ENCODE measurements at regions not wholly inside any gene's neighbourhood (a gene's known extent, or its start where the extent isn't known, plus 50 kb on each side); places are given as distances from the start of the nearest gene placed in this dataset.

- DNase-seq, result no peak
Measured at GRCh38 chr2:23132823-23133595, 252.0 kb upstream of the KLHL29 start.

DNA sequence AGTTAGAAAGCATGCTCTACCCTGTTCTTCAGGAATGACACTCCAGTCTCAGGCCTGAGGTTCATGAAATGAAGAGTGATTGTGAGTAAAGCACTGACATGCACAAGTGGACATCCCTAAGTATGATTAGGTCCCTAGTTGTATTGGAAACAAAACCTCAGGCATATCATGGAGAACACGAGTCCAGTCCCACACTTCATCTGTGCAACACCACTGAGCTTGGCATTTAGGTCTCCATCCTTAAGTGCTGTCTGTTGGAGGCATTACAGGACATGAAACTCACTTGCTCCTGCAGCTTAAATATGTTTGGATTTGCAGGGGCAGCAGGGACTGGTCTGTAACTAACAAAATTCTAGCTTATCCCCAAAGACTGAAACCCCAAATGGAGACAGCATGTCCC, 250.3 kb upstream of the KLHL29 start:
- no peak for DNase-seq

DNA sequence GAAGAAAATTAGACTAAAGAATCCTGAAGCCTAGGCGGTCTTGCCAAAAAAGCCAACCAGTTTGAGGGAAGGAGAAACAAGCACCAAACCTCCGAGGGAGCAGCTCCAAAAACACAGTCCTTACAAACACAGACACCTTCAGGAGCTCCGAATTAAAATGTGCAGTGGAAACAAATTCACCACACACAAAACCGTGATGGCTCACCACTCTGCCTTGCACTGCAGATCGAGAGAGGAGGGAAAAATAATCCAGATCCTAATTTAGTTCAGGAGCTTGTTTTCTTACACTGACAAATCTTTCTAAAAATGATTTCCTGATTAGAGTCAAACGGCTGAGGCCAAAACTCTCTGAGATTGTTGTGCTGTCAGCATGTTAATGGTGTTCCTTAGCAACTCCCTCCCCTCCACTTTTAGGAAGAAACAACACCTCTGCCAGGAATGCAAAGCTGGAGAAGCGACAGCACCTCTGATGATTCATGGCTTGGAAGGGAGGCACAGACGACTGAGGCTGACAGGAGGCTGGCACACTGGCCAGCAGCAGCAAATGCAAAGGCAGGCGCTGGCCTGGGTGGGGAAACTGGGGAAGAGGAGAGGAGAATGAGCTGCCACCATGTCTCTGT, 249.4 kb upstream of the KLHL29 start:
- no peak for DNase-seq

GRCh38 chr2:23137166-23137565, 247.8 kb upstream of the KLHL29 start:
- DNase-seq, result no peak

- DNase-seq, result no peak
Measured at GRCh38 chr2:23138701-23139100, 246.3 kb upstream of the KLHL29 start.

DNA sequence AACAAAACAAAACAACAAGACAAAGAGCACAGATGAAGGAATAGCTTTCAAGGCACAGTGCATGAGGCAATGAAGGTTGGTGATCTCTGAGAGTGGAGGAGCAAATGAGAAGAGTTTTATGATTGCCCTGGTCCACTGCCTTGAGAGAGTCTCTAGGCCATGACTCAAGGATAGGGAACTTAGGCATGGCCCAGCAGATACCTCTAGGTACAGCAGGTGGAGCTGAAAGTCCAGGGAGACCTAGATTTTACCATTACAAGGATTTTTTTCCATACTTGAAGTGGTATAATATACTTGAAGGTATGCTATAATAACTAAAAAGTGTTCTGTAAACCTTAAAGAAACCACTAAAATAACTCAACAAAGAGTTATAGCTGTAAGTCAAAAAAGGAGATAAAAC, 239.5 kb upstream of the KLHL29 start:
- no peak for DNase-seq

DNA sequence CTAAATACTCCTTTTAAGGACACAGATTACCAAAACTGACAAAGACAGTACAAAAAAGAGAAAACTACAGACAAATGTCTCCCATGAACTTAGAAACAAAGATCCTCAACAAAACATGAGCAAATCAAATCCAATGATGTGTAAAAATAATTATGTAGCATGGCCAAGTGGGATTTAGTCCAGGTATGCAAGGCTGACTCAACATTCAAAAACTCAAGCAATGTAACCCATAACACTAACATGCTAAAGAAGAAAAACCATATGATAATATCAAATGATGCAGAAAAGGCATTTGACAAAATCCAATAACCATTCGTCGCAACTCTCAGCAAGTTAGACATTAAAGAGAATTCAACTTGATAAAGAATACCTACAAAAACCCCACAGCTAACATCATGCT, 239.0 kb upstream of the KLHL29 start:
- DNase-seq, result no peak

- DNase-seq, result no peak
Measured at GRCh38 chr2:23148342-23148741, 236.6 kb upstream of the KLHL29 start.

GRCh38 chr2:23149777-23150176, 235.2 kb upstream of the KLHL29 start:
- no peak for DNase-seq

DNA sequence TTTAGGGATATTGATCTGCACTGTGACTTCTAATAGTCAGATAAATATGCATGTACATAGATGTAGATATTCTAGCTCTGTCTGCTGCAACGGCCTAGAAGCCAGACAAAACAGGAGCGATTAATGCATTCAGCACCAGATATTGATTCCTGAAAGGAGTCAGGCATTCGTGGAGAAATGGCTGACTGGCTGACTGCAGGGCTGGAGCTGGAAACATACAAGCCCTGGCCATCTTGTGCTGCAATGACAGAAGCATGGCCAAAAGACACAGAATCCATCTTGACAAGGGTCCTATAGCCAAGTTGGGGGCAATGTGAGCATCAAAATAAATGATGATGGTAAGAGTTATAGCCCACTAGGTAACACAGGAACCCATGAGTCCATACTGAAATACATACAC, 231.5 kb upstream of the KLHL29 start:
- DNase-seq, result no peak

GRCh38 chr2:23155022-23155421, 230.0 kb upstream of the KLHL29 start:
- DNase-seq, result no peak

DNA sequence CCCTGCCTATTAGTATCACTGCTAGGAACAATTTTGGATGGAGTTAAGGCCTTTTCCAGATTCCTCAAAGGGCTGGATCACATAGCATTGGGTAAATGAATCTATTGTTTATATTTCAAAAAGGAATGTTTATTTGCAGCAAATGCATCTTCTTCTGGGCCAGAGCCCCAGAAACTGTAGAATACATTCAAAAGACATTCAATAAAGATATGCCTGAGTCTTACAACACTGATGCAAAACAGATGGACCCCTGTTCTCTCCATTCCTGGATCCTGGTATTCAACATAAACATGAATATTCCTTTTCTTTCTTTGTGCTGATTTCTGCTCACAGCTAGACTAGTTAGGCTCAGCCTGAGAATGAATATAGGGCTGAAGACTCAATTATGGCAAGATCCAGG, 227.2 kb upstream of the KLHL29 start:
- DNase-seq, result no peak

DNA sequence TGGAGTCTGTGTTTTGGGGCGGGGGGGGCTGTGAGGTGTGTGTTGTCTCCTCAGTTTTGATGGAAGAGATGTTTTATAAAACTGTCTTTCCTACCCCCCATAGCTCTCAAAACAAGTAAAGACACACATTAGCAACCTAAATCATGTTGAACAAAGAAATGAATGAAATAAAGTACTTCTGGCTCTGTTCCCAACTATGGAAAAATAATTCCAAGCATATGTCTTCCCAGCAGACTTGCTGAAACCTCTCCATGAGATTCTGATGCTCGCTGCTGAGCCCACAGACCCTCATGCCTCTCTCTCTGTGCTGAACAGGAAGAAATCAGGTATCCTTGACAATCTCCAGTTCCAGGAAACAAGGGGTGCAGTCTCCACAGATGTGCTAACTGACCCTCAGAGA, 226.7 kb upstream of the KLHL29 start:
- no peak for DNase-seq

- no peak for DNase-seq
Measured at GRCh38 chr2:23159746-23160405, 225.1 kb upstream of the KLHL29 start.

DNA sequence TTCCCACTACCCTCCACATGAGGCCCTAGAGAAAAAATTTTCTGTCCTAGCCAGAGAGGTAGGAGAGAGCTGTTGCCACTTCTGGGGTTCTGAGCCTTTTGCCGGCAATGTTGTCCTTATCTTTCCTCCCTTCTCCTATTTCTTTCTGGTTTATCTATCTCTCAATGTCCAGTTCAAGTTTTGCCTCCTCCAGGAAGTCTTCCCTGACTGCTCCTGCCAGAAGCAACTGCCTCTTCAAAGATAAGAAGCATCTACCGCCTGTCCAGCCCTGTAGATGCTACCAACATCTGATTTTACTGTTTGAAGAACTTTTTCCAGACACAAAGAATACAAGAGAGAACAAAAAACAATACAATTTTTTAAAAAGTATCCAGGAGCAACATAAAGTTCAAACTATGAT, 220.8 kb upstream of the KLHL29 start:
- no peak for DNase-seq

DNA sequence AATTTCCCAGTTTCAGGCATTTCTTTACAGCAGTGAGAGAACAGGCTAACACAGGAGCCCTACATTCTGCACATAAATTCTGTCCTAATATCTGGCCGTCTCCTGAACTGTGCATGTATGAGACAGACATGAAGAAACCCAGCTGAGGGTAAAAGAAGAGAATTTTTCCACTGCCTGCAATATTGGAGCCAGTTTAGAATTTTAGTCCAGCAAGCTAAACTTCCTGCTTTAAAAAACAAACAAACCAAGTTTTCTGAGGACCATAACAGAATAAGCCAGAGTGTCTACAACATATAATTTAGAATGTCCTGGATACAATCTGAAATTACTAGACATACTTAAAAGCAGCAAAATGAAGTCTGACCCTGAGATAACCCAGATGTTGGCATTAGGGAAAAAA, 215.1 kb upstream of the KLHL29 start:
- no peak for DNase-seq

GRCh38 chr2:23171108-23171507, 213.9 kb upstream of the KLHL29 start:
- no peak for DNase-seq

DNA sequence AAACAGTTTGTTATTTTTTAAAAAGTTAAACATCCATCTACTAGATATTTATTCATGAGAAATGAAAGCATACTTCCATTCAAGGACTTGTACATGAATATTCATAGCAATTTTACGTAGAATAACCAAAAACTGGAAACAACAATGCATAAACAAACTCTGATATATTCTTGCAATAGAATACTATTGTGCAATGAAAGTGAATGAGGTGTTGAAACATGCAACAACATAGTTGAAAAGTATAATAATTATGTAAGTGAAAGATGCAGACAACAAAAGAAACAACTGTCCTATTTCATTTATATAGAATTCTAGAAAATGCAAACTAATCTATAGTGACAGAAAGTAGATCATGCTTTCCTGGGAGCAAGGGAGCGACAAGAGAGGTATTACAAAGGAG, 206.6 kb upstream of the KLHL29 start:
- no peak for DNase-seq

- DNase-seq, result no peak
Measured at GRCh38 chr2:23183733-23184132, 201.2 kb upstream of the KLHL29 start.

GRCh38 chr2:23198316-23199114, 186.5 kb upstream of the KLHL29 start:
- DNase-seq, result no peak

DNA sequence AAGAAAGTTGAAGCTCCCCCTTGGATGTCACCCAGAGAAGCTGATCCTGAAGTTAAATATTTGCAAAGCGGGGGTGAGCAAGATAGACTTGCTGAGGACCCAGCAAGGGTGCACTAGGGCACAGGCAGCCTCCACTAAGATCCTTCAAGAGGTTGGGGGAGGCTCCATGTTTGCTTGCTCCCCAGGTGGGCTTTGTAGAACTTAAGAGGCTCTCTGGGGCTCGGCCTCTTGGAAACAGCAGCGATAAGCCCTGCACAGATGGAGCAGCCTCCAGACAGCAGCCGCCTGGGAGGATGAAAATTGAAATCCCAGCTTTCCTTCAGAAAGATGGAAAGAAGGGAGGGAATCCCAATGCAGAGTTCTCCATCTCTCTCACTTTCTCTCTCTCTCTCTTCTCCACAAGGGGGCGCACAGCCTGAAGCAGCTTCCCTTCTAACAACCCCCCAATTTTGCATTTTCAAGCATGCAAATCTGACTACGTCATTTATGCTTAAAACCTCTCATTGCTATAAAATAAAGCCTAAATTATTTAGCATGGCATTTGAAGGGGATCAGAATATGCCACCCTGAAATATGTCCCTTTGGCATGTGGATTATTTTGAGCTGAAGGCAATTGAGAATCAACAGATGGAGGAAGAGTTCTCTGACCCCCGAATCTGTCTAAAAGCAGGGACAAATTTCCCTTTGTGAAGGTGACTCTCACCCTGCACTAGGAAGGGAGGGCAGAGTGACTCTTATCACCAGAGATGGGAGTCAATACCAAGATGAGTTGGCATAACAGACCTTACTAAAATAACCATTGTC, 185.7 kb upstream of the KLHL29 start:
- DNase-seq, result peak; percentile 18

- DNase-seq, result no peak
Measured at GRCh38 chr2:23200068-23200786, 184.8 kb upstream of the KLHL29 start.

All from activated CD4-positive, alpha-beta T cell treated with anti-CD3 and anti-CD28 coated beads, Interleukin-10, Interleukin-2, amounts not matched to agents 100 ng/mL and 50 ng/mL, durations not matched to agents 16 hours and 8 hours (primary cell).